Endothelial cell of umbilical vein (primary cell): ENCODE measurements at regions not wholly inside any gene's neighbourhood (a gene's known extent, or its start where the extent isn't known, plus 50 kb on each side); places are given as distances from the start of the nearest gene placed in this dataset.

Source experiments
- BruUV-seq: library from RNA; stranded (reverse); fragments of 400-500 nt; replicated peaks from 2 replicates; lab custom pipeline; 2021; lab: Mats Ljungman, UMichigan
- CTCF ChIA-PET: fragments of 300-600, 350-600 bp; sonication (Branson Sonifier 250); formaldehyde crosslinking; loops from one replicate; lab custom pipeline; 2021; ENCODE audit warnings: antibody characterized with exemption, inconsistent platforms; lab: Charles Lee
- POLR2A ChIA-PET: fragments of 300-600, 350-600 bp; sonication (Branson Sonifier 250); formaldehyde crosslinking; loops from one replicate; lab custom pipeline; 2021; ENCODE audit warnings: antibody characterized with exemption, inconsistent platforms; lab: Charles Lee
- DNase-seq: peaks from one replicate; pipeline ENCODE4 v3.0.0-alpha.2; 2011; ENCODE audit warnings: low read depth, low spot score
- FAIRE-seq: peaks from 2 replicates; lab custom pipeline; 2011; peaks lifted over from hg19 to GRCh38; lab: Jason Lieb, UNC
- H2AFZ ChIP-seq: 2 replicates; pipeline ENCODE4 v1.6.0; 2012; ENCODE audit warnings: low read depth, low read length, control low read depth, inconsistent platforms
- H3K27ac ChIP-seq: 2 replicates; pipeline ENCODE4 v1.5.1; 2011; ENCODE audit warnings: low read depth, mild to moderate bottlenecking, control low read depth, low read length, moderate library complexity; ENCODE audit not compliant: insufficient read depth
- H3K27me3 ChIP-seq, 2 experiments: 2 replicates each; pipeline versions ENCODE4 v1.6.0 to v1.6.1; 2011; ENCODE audit warnings: low read length in 2 of 2, mixed read lengths in 1 of 2; ENCODE audit not compliant: control insufficient read depth in 2 of 2, insufficient read depth in 2 of 2
- H3K36me3 ChIP-seq, 2 experiments: 2 replicates in 1 of 2; 3 replicates in 1 of 2; pipeline ENCODE4 v1.5.1; 2011; ENCODE audit warnings: low read length in 2 of 2, mild to moderate bottlenecking in 1 of 2, moderate library complexity in 1 of 2; ENCODE audit not compliant: control insufficient read depth in 2 of 2, insufficient read depth in 2 of 2; ENCODE audit errors: extremely low read depth in 1 of 2
- H3K4me1 ChIP-seq: 3 replicates; pipeline ENCODE4 v1.5.1; 2011; ENCODE audit warnings: mild to moderate bottlenecking, low read length; ENCODE audit not compliant: control insufficient read depth, insufficient read depth; ENCODE audit errors: extremely low read depth
- H3K4me2 ChIP-seq: 2 replicates; pipeline ENCODE4 v1.6.1; 2011; ENCODE audit warnings: low read length, control low read depth, mixed read lengths; ENCODE audit not compliant: insufficient read depth
- H3K4me3 ChIP-seq, 3 experiments: fragments of 200-600 bp in 1 of 3; sonication (generic), shearing (Covaris generic) in 1 of 3; replicated peaks in 1 of 3; 2 replicates each; pipeline ENCODE4 v1.5.1; 2011 to 2016; ENCODE audit warnings: control low read depth in 3 of 3, low read length in 3 of 3, mild to moderate bottlenecking in 2 of 3, inconsistent platforms in 1 of 3, low read depth in 1 of 3, moderate library complexity in 1 of 3; ENCODE audit not compliant: insufficient read depth in 1 of 3
- H3K79me2 ChIP-seq: 2 replicates; pipeline ENCODE4 v1.6.0; 2012; ENCODE audit warnings: low read length, inconsistent platforms; ENCODE audit not compliant: control insufficient read depth, insufficient read depth
- H3K9ac ChIP-seq: replicated peaks from 2 replicates; pipeline ENCODE3; 2011; ENCODE audit warnings: low read length, control low read depth; ENCODE audit not compliant: insufficient read depth; ENCODE audit errors: extremely low read depth
- H3K9me1 ChIP-seq: replicated peaks from 3 replicates; pipeline ENCODE4 v1.6.0; 2011; ENCODE audit warnings: mild to moderate bottlenecking, low read length; ENCODE audit not compliant: control insufficient read depth, insufficient read depth; ENCODE audit errors: extremely low read depth
- H3K9me3 ChIP-seq: replicated peaks from 2 replicates; pipeline ENCODE4 v1.5.1; 2012; ENCODE audit warnings: low read length, inconsistent platforms; ENCODE audit not compliant: control insufficient read depth, insufficient read depth
- H4K20me1 ChIP-seq: replicated peaks from 2 replicates; pipeline ENCODE3; 2011; ENCODE audit warnings: mild to moderate bottlenecking, low read length; ENCODE audit not compliant: control insufficient read depth, insufficient read depth; ENCODE audit errors: extremely low read depth
- CTCF ChIP-seq, 2 donors: IDR thresholded peaks; 1 replicate in 1 of 2; 2 replicates in 1 of 2; pipeline ENCODE4 v1.5.1; 2011; ENCODE audit warnings: low read length in 2 of 2, mild to moderate bottlenecking in 2 of 2, moderate library complexity in 2 of 2, control low read depth in 1 of 2, inconsistent platforms in 1 of 2, low read depth in 1 of 2; ENCODE audit not compliant: insufficient read depth in 1 of 2; ENCODE audit errors: extremely low read depth in 1 of 2
- EZH2 ChIP-seq: IDR thresholded peaks from 2 replicates; pipeline ENCODE4 v1.6.1; 2012; ENCODE audit warnings: borderline replicate concordance, low read depth, mild to moderate bottlenecking, moderate library complexity, low read length, inconsistent platforms; ENCODE audit not compliant: severe bottlenecking
- FOS ChIP-seq: IDR thresholded peaks from 2 replicates; pipeline ENCODE4 v1.6.1; 2011; ENCODE audit warnings: mild to moderate bottlenecking, low read length, moderate library complexity, borderline replicate concordance; ENCODE audit not compliant: insufficient read depth
- GATA2 ChIP-seq: IDR thresholded peaks from 2 replicates; pipeline ENCODE4 v1.7.0; 2011; ENCODE audit warnings: low read depth, mild to moderate bottlenecking, moderate library complexity, mixed read lengths, low read length; ENCODE audit not compliant: insufficient read length, insufficient read depth
- JUN ChIP-seq: IDR thresholded peaks from 2 replicates; pipeline ENCODE4 v1.6.1; 2011; ENCODE audit warnings: borderline replicate concordance, low read depth; ENCODE audit not compliant: insufficient read length, insufficient read depth
- MAX ChIP-seq: IDR thresholded peaks from 2 replicates; pipeline ENCODE4 v1.6.1; 2011; ENCODE audit not compliant: insufficient read depth, insufficient read length
- MYC ChIP-seq: IDR thresholded peaks from one replicate; pipeline ENCODE4 v1.6.1; 2011; ENCODE audit warnings: mild to moderate bottlenecking, low read depth, low read length
- POLR2A ChIP-seq: IDR thresholded peaks from 2 replicates; pipeline ENCODE4 v1.6.1; 2012; ENCODE audit warnings: low read depth, mild to moderate bottlenecking, control low read depth, low read length
- POLR2AphosphoS5 ChIP-seq: IDR thresholded peaks from 2 replicates; pipeline ENCODE4 v1.6.1; 2012; ENCODE audit warnings: low read depth, mild to moderate bottlenecking, control low read depth, low read length, moderate library complexity; ENCODE audit not compliant: insufficient read depth
- dilution Hi-C: fragments of 300-500 bp; cut with MboI; formaldehyde crosslinking; loops from one replicate; pipeline ENCODE4 v1.15.0; 2019; ENCODE audit warnings: low sequenced_read_pairs; ENCODE audit not compliant: extremely low pct_ligation_motif_present
- intact Hi-C: fragments of 100-400 bp; cut with micrococcal nuclease; formaldehyde crosslinking; loops from one replicate; pipeline ENCODE4 v1.10.0; 2022

- no peaks in the 10 kb centered on the region for H3K79me2 ChIP-seq
- ChIA-PET CTCF (interaction anchor here (1.1 kb wide), 1 partner anchor 12 kb away, joined by 3 read pairs; no protein-coding TSS in a partner anchor), POLR2A (no interaction called here)
- dilution Hi-C loops = no loop called here
- BruUV-seq = no TSS peak
- H3K4me1 ChIP-seq = no peaks in the 10 kb centered on the region
- intact Hi-C loops = no loop called here
- FAIRE-seq (no peak), DNase-seq (no peak)
- no peak overlapping the region for H3K27ac ChIP-seq
- no peaks in the 10 kb centered on the region for H3K36me3 ChIP-seq
- no peaks in the 10 kb centered on the region for H4K20me1 ChIP-seq
- H3K4me3 ChIP-seq = no peak overlapping the region
- H3K9me3 ChIP-seq = no peaks in the 10 kb centered on the region
- TF ChIP-seq CTCF (IDR thresholded peaks at IDR 0.05; ENCODE audit: extremely low read depth in 1 of 2, insufficient read depth in 1 of 2, low read depth in 1 of 2, low read length in 2 of 2) = no peak
- TF ChIP-seq FOS = no peak
- TF ChIP-seq MAX = no peak
- no peak for TF ChIP-seq MYC
- no peak for TF ChIP-seq EZH2
- no peak for TF ChIP-seq POLR2AphosphoS5
- TF ChIP-seq POLR2A = no peak
- no peak for TF ChIP-seq JUN
- TF ChIP-seq GATA2 = peak; percentile 33
- H2AFZ ChIP-seq = no peak overlapping the region
- H3K27me3 ChIP-seq = peaks cover 0 to 3% of the 10 kb centered on the region in 2 experiments
- H3K9ac ChIP-seq = no peak overlapping the region
- H3K9me1 ChIP-seq = no peaks in the 10 kb centered on the region
- no peak overlapping the region for H3K4me2 ChIP-seq
Measured at GRCh38 chr12:59179231-59179630, 258.9 kb upstream of the LRIG3 start.
